Loucy (cell line): ENCODE measurements at regions not wholly inside any gene's neighbourhood (a gene's known extent, or its start where the extent isn't known, plus 50 kb on each side); places are given as distances from the start of the nearest gene placed in this dataset.

ENCODE experiments used
- CTCF ChIP-seq: fragments of 200-600 bp; sonication (generic); conservative IDR thresholded peaks from 2 replicates; pipeline ENCODE4 v1.5.1; 2014; ENCODE audit warnings: mild to moderate bottlenecking, antibody characterized with exemption, low read length
- EZH2phosphoT487 ChIP-seq: fragments of 200-600 bp; IDR thresholded peaks from 2 replicates; pipeline ENCODE4 v1.6.1; 2018; ENCODE audit warnings: antibody characterized with exemption, mild to moderate bottlenecking, moderate library complexity, borderline replicate concordance

GRCh38 chr11:95520369-95521132 lies 269.0 kb downstream of the FAM76B start:
- no peak for TF ChIP-seq CTCF
- TF ChIP-seq EZH2phosphoT487: no peak
